ENCODE measurements at regions not wholly inside any gene's neighbourhood (a gene's known extent, or its start where the extent isn't known, plus 50 kb on each side); places are given as distances from the start of the nearest gene placed in this dataset.

GRCh38 chr5:18321262-18321942 lies 687.1 kb downstream of the TAF11L14 start:
- no peak overlapping the region for H3K9ac ChIP-seq (ENCODE audit: low read depth, low read length)
- ATAC-seq (ENCODE audit: insufficient read depth, low read depth) (no peak), DNase-seq (no peak)
- no peak overlapping the region for H3K27ac ChIP-seq (ENCODE audit: low read length)
- H3K9me3 ChIP-seq (ENCODE audit: insufficient read depth, low read length, severe bottlenecking): no peaks in the 10 kb centered on the region
- H3K27me3 ChIP-seq (ENCODE audit: insufficient read depth, low read length, poor library complexity): no peaks in the 10 kb centered on the region
- TF ChIP-seq EZH2 (IDR thresholded peaks at IDR 0.05; ENCODE audit: borderline replicate concordance, low read depth, low read length, severe bottlenecking): no peak
- no peak for TF ChIP-seq CTCF (IDR thresholded peaks at IDR 0.05; ENCODE audit: borderline replicate concordance, extremely low read depth, low read length, poor library complexity, severe bottlenecking)
- H3K36me3 ChIP-seq (ENCODE audit: insufficient read depth, low read length): no peaks in the 10 kb centered on the region
- H3K79me2 ChIP-seq (ENCODE audit: insufficient read depth, low read length): no peaks in the 10 kb centered on the region
- H3K4me1 ChIP-seq (ENCODE audit: insufficient read depth, low read length): no peaks in the 10 kb centered on the region
- H4K20me1 ChIP-seq (ENCODE audit: insufficient read depth, low read length): no peaks in the 10 kb centered on the region
- no peak overlapping the region for H3K4me3 ChIP-seq (ENCODE audit: low read depth in 1 of 2, low read length in 2 of 2)
- H2AFZ ChIP-seq (ENCODE audit: low read depth, low read length): no peak overlapping the region
- no peak overlapping the region for H3K4me2 ChIP-seq (ENCODE audit: insufficient read depth, low read length)

DNA sequence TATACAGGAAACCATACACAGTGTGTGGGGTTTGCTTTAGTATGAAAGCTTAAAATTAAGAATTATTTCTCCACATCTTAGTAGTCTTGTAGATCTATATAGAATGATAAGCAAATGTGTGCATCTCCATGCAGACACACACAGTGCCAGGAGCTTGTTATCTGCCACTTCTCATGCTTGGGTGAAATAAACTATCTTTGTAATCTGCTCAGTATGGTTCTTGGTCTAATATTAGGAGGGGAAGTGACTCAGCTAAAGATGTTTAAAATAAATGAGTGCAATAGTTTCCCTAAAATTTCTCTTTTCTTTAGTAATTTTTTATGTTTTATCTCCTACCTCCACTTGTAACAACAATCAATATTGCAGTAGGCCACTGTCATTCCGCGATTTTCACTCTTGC lies 689.6 kb downstream of the TAF11L14 start:
- no peak for ATAC-seq (ENCODE audit: insufficient read depth, low read depth)
- H3K4me2 ChIP-seq (ENCODE audit: insufficient read depth, low read length): no peak overlapping the region
- H3K27me3 ChIP-seq (ENCODE audit: insufficient read depth, low read length, poor library complexity): no peaks in the 10 kb centered on the region
- H3K36me3 ChIP-seq (ENCODE audit: insufficient read depth, low read length): no peaks in the 10 kb centered on the region
- H3K79me2 ChIP-seq (ENCODE audit: insufficient read depth, low read length): no peaks in the 10 kb centered on the region
- no peak overlapping the region for H2AFZ ChIP-seq (ENCODE audit: low read depth, low read length)
- no peak overlapping the region for H3K9ac ChIP-seq (ENCODE audit: low read depth, low read length)
- H4K20me1 ChIP-seq (ENCODE audit: insufficient read depth, low read length): no peaks in the 10 kb centered on the region
- no peaks in the 10 kb centered on the region for H3K4me1 ChIP-seq (ENCODE audit: insufficient read depth, low read length)
- H3K27ac ChIP-seq (ENCODE audit: low read length): no peak overlapping the region
- TF ChIP-seq CTCF (IDR thresholded peaks at IDR 0.05; ENCODE audit: borderline replicate concordance, extremely low read depth, low read length, poor library complexity, severe bottlenecking) (no peak), EZH2 (IDR thresholded peaks at IDR 0.05; ENCODE audit: borderline replicate concordance, low read depth, low read length, severe bottlenecking) (no peak)
- no peak for DNase-seq
- H3K9me3 ChIP-seq (ENCODE audit: insufficient read depth, low read length, severe bottlenecking): no peaks in the 10 kb centered on the region
- no peak overlapping the region for H3K4me3 ChIP-seq (ENCODE audit: low read depth in 1 of 2, low read length in 2 of 2)

DNA sequence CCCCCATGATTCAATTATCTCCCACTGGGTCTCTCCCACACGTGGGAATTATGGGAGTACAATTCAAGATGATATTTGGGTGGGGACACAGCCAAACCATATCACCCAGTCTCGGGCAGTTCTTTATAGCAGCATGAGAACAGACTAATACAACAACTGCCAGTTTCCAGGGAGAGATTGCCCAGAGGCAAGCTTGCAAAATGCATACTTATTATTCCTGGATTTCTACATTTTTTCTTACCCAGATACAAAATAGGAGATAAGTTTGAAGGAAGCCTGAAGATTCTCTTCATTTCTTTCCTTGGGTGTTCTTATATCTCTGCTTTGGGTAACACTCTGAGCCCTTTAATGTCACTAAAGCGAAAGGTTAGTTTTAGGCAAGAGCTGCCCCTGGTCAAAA lies 691.2 kb downstream of the TAF11L14 start:
- H3K9ac ChIP-seq (ENCODE audit: low read depth, low read length): no peak overlapping the region
- no peaks in the 10 kb centered on the region for H3K4me1 ChIP-seq (ENCODE audit: insufficient read depth, low read length)
- TF ChIP-seq EZH2 (IDR thresholded peaks at IDR 0.05; ENCODE audit: borderline replicate concordance, low read depth, low read length, severe bottlenecking) (no peak), CTCF (IDR thresholded peaks at IDR 0.05; ENCODE audit: borderline replicate concordance, extremely low read depth, low read length, poor library complexity, severe bottlenecking) (no peak)
- no peak overlapping the region for H3K27ac ChIP-seq (ENCODE audit: low read length)
- H3K4me3 ChIP-seq (ENCODE audit: low read depth in 1 of 2, low read length in 2 of 2): no peak overlapping the region
- H2AFZ ChIP-seq (ENCODE audit: low read depth, low read length): no peak overlapping the region
- H3K27me3 ChIP-seq (ENCODE audit: insufficient read depth, low read length, poor library complexity): no peaks in the 10 kb centered on the region
- H4K20me1 ChIP-seq (ENCODE audit: insufficient read depth, low read length): no peaks in the 10 kb centered on the region
- no peaks in the 10 kb centered on the region for H3K9me3 ChIP-seq (ENCODE audit: insufficient read depth, low read length, severe bottlenecking)
- no peaks in the 10 kb centered on the region for H3K79me2 ChIP-seq (ENCODE audit: insufficient read depth, low read length)
- no peak for ATAC-seq (ENCODE audit: insufficient read depth, low read depth)
- H3K36me3 ChIP-seq (ENCODE audit: insufficient read depth, low read length): no peaks in the 10 kb centered on the region
- no peak overlapping the region for H3K4me2 ChIP-seq (ENCODE audit: insufficient read depth, low read length)
- no peak for DNase-seq

Data from DND-41 (cell line).